Type B pancreatic cell (in vitro differentiated cells): ENCODE measurements at regions not wholly inside any gene's neighbourhood (a gene's known extent, or its start where the extent isn't known, plus 50 kb on each side); places are given as distances from the start of the nearest gene placed in this dataset.
"Not testable (repeated sequence)": the region's sequence is repeated elsewhere in the genome, so short reads cannot be mapped to it uniquely, and the experiment has no call there.

Experiments
- DNase-seq: peaks from one replicate; pipeline ENCODE4 v3.0.0; 2021; ENCODE audit warnings: mixed read lengths; ENCODE audit not compliant: unreplicated experiment; ENCODE audit errors: extremely low spot score
- H3K27ac Mint-ChIP-seq: 2 replicates; pipeline ENCODE4 v1.8.0; 2021; ENCODE audit warnings: mild to moderate bottlenecking, mixed read lengths
- H3K27me3 Mint-ChIP-seq: 2 replicates; pipeline ENCODE4 v1.8.0; 2021; ENCODE audit warnings: mixed read lengths
- H3K36me3 Mint-ChIP-seq: 2 replicates; pipeline ENCODE4 v1.8.0; 2021; ENCODE audit warnings: mixed read lengths
- H3K4me1 Mint-ChIP-seq: one replicate; pipeline ENCODE4 v1.8.0; 2021; ENCODE audit warnings: mixed read lengths; ENCODE audit not compliant: unreplicated experiment
- H3K4me3 Mint-ChIP-seq: 2 replicates; pipeline ENCODE4 v1.8.0; 2021; ENCODE audit warnings: mild to moderate bottlenecking, mixed read lengths
- H3K9me3 Mint-ChIP-seq: 2 replicates; pipeline ENCODE4 v1.8.0; 2021; ENCODE audit warnings: mixed read lengths
- CTCF ChIP-seq: fragments of 200-600 bp; sonication (generic); conservative IDR thresholded peaks from 2 replicates; pipeline ENCODE4 v1.5.0; 2021; ENCODE audit warnings: antibody characterized with exemption, mild to moderate bottlenecking

- Mint-ChIP-seq H3K4me1 (no peaks in the 10 kb centered on the region), H3K36me3 (no peaks in the 10 kb centered on the region), H3K27me3 (no peaks in the 10 kb centered on the region), H3K4me3 (no peak overlapping the region), H3K9me3 (no peaks in the 10 kb centered on the region), H3K27ac (no peak overlapping the region)
- TF ChIP-seq CTCF = no peak
- no peak for DNase-seq
Observed at GRCh38 chr13:44833626-44834025, 155.6 kb downstream of the NUFIP1 start.

GRCh38 chr13:44833139-44833538 is 156.1 kb downstream of the NUFIP1 start:
- Mint-ChIP-seq H3K4me3 (no peak overlapping the region), H3K36me3 (no peaks in the 10 kb centered on the region), H3K27me3 (no peaks in the 10 kb centered on the region), H3K9me3 (no peaks in the 10 kb centered on the region), H3K27ac (no peak overlapping the region), H3K4me1 (no peaks in the 10 kb centered on the region)
- DNase-seq = no peak
- TF ChIP-seq CTCF = no peak

GRCh38 chr13:44826591-44827350 is 162.5 kb downstream of the NUFIP1 start:
- Mint-ChIP-seq H3K27me3 (no peaks in the 10 kb centered on the region), H3K36me3 (no peaks in the 10 kb centered on the region), H3K27ac (no peak overlapping the region), H3K9me3 (no peaks in the 10 kb centered on the region), H3K4me1 (no peaks in the 10 kb centered on the region), H3K4me3 (no peak overlapping the region)
- DNase-seq = no peak
- no peak for TF ChIP-seq CTCF

- no peaks in the 10 kb centered on the region for H3K27me3 Mint-ChIP-seq
- no peaks in the 10 kb centered on the region for H3K9me3 Mint-ChIP-seq
- no peak overlapping the region for H3K27ac Mint-ChIP-seq
- no peak for TF ChIP-seq CTCF
- H3K4me1 Mint-ChIP-seq = no peaks in the 10 kb centered on the region
- DNase-seq = no peak
- no peaks in the 10 kb centered on the region for H3K36me3 Mint-ChIP-seq
- H3K4me3 Mint-ChIP-seq = no peak overlapping the region
Observed at GRCh38 chr13:44825953-44826352, 163.3 kb downstream of the NUFIP1 start.

- not testable (repeated sequence) for H3K27me3 Mint-ChIP-seq, H3K4me1 Mint-ChIP-seq, H3K4me3 Mint-ChIP-seq, DNase-seq, H3K27ac Mint-ChIP-seq, H3K9me3 Mint-ChIP-seq, H3K36me3 Mint-ChIP-seq
Observed at GRCh38 chr13:44823555-44823954, 165.7 kb downstream of the NUFIP1 start.

- Mint-ChIP-seq H3K27me3 (no peaks in the 10 kb centered on the region), H3K4me1 (peaks cover 5% of the 10 kb centered on the region), H3K27ac (no peak overlapping the region), H3K36me3 (no peaks in the 10 kb centered on the region), H3K4me3 (no peak overlapping the region), H3K9me3 (no peaks in the 10 kb centered on the region)
- no peak for DNase-seq
- no peak for TF ChIP-seq CTCF
Observed at GRCh38 chr13:44822291-44822690, 167.0 kb downstream of the NUFIP1 start.
